NCI-H1694 treated with DMSO at 0.1 percent for 48 hours (cell line): ENCODE measurements at regions not wholly inside any gene's neighbourhood (a gene's known extent, or its start where the extent isn't known, plus 50 kb on each side); places are given as distances from the start of the nearest gene placed in this dataset.

Experiments
- DNase-seq: peaks from one replicate; lab custom pipeline; 2025; lab: John Stamatoyannopoulos, UW

DNA sequence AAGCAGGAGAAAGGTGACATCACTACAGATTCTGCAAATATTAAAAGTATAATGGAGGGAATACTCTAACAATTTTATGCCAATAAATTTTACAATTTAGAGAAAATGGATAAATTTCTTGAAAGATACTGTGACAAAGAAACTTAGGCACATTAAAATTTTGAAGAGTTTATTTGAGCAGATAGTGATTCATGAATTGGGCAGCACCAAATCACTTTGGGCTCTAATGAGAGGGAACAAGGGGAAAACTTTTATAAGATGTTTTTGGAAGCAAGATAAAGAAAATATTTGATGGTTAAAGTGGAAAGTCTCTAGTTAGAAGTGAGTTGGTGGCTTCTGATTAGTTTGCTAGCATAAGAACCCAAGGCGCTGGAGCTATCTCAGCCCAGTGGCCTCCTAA lies 55.2 kb upstream of the FMN2 start:
- DNase-seq = no peak
